ENCODE measurements at regions not wholly inside any gene's neighbourhood (a gene's known extent, or its start where the extent isn't known, plus 50 kb on each side); places are given as distances from the start of the nearest gene placed in this dataset.
"Not testable (repeated sequence)": the region's sequence is repeated elsewhere in the genome, so short reads cannot be mapped to it uniquely, and the experiment has no call there.

- DNase-seq = no peak
These were observed 118.9 kb upstream of the SFSWAP start for GRCh38 chr12:131591714-131592709.

- DNase-seq = no peak
These were observed 117.9 kb upstream of the SFSWAP start for GRCh38 chr12:131592972-131593371.

- DNase-seq = no peak
These were observed 117.5 kb upstream of the SFSWAP start for GRCh38 chr12:131593406-131593805.

- DNase-seq = no peak
These were observed 114.8 kb upstream of the SFSWAP start for GRCh38 chr12:131596115-131596514.

GRCh38 chr12:131597333-131597732 lies 113.6 kb upstream of the SFSWAP start:
- DNase-seq = no peak

GRCh38 chr12:131598717-131599116 lies 112.2 kb upstream of the SFSWAP start:
- no peak for DNase-seq

- no peak for DNase-seq
These were observed 111.4 kb upstream of the SFSWAP start for GRCh38 chr12:131599190-131600159.

- DNase-seq = no peak
These were observed 110.7 kb upstream of the SFSWAP start for GRCh38 chr12:131600160-131600532.

- not testable (repeated sequence) for DNase-seq
These were observed 109.4 kb upstream of the SFSWAP start for GRCh38 chr12:131601499-131601898.

- no peak for DNase-seq
These were observed 107.6 kb upstream of the SFSWAP start for GRCh38 chr12:131603106-131603938.

- DNase-seq = no peak
These were observed 106.7 kb upstream of the SFSWAP start for GRCh38 chr12:131603939-131604795.

GRCh38 chr12:131604859-131605258 lies 106.0 kb upstream of the SFSWAP start:
- no peak for DNase-seq

- no peak for DNase-seq
These were observed 105.5 kb upstream of the SFSWAP start for GRCh38 chr12:131605304-131605829.

GRCh38 chr12:131606218-131606901 lies 104.5 kb upstream of the SFSWAP start:
- DNase-seq = no peak

GRCh38 chr12:131607658-131608447 lies 103.0 kb upstream of the SFSWAP start:
- DNase-seq = no peak

- no peak for DNase-seq
These were observed 101.9 kb upstream of the SFSWAP start for GRCh38 chr12:131608740-131609690.

- DNase-seq = no peak
These were observed 101.1 kb upstream of the SFSWAP start for GRCh38 chr12:131609762-131610161.

GRCh38 chr12:131610181-131610580 lies 100.7 kb upstream of the SFSWAP start:
- no peak for DNase-seq

GRCh38 chr12:131610891-131611290 lies 100.0 kb upstream of the SFSWAP start:
- DNase-seq = no peak
